ENCODE measurements at regions not wholly inside any gene's neighbourhood (a gene's known extent, or its start where the extent isn't known, plus 50 kb on each side); places are given as distances from the start of the nearest gene placed in this dataset.
"Not testable (repeated sequence)": the region's sequence is repeated elsewhere in the genome, so short reads cannot be mapped to it uniquely, and the experiment has no call there.

GRCh38 chr2:88924533-88924932, 233.1 kb downstream of the RPIA start:
- no peak for DNase-seq (ENCODE audit: low spot score)

GRCh38 chr2:88925770-88926462, 234.4 kb downstream of the RPIA start:
- no peak for DNase-seq (ENCODE audit: low spot score)

GRCh38 chr2:88927128-88927527, 235.7 kb downstream of the RPIA start:
- DNase-seq (ENCODE audit: low spot score) = no peak

GRCh38 chr2:88930659-88931058, 239.2 kb downstream of the RPIA start:
- DNase-seq (ENCODE audit: low spot score) = no peak

GRCh38 chr2:88932686-88933085, 241.2 kb downstream of the RPIA start:
- DNase-seq (ENCODE audit: low spot score) = peak; percentile 27

GRCh38 chr2:88933091-88933490, 241.6 kb downstream of the RPIA start:
- no peak for DNase-seq (ENCODE audit: low spot score)

GRCh38 chr2:88933980-88934379, 242.5 kb downstream of the RPIA start:
- DNase-seq (ENCODE audit: low spot score) = peak; percentile 53

GRCh38 chr2:88941178-88941577, 249.7 kb downstream of the RPIA start:
- peak; percentile 47 for DNase-seq (ENCODE audit: low spot score)

GRCh38 chr2:88942798-88943197, 251.3 kb downstream of the RPIA start:
- DNase-seq (ENCODE audit: low spot score) = no peak

GRCh38 chr2:88949336-88949735, 257.9 kb downstream of the RPIA start:
- no peak for DNase-seq (ENCODE audit: low spot score)

- DNase-seq (ENCODE audit: low spot score) = peak; percentile 4
Measured at GRCh38 chr2:88950010-88950409, 258.5 kb downstream of the RPIA start.

- no peak for DNase-seq (ENCODE audit: low spot score)
Measured at GRCh38 chr2:88955607-88956006, 264.1 kb downstream of the RPIA start.

- DNase-seq (ENCODE audit: low spot score) = no peak
Measured at GRCh38 chr2:88959480-88960204, 268.2 kb downstream of the RPIA start.

GRCh38 chr2:88961323-88961722, 269.9 kb downstream of the RPIA start:
- not testable (repeated sequence) for DNase-seq (ENCODE audit: low spot score)

GRCh38 chr2:88967844-88968243, 276.4 kb downstream of the RPIA start:
- DNase-seq (ENCODE audit: low spot score) = no peak

GRCh38 chr2:88978011-88978410, 286.5 kb downstream of the RPIA start:
- DNase-seq (ENCODE audit: low spot score) = not testable (repeated sequence)

- DNase-seq (ENCODE audit: low spot score) = not testable (repeated sequence)
Measured at GRCh38 chr2:88978446-88978845, 287.0 kb downstream of the RPIA start.

GRCh38 chr2:88984079-88984478, 292.6 kb downstream of the RPIA start:
- DNase-seq (ENCODE audit: low spot score) = not testable (repeated sequence)

- peak; percentile 29 for DNase-seq (ENCODE audit: low spot score)
Measured at GRCh38 chr2:88986721-88987330, 295.4 kb downstream of the RPIA start.

- not testable (repeated sequence) for DNase-seq (ENCODE audit: low spot score)
Measured at GRCh38 chr2:88988617-88989016, 297.1 kb downstream of the RPIA start.

GRCh38 chr2:88992819-88993218, 301.3 kb downstream of the RPIA start:
- DNase-seq (ENCODE audit: low spot score) = not testable (repeated sequence)

- not testable (repeated sequence) for DNase-seq (ENCODE audit: low spot score)
Measured at GRCh38 chr2:88994856-88995255, 303.4 kb downstream of the RPIA start.

GRCh38 chr2:88996588-88996987, 305.1 kb downstream of the RPIA start:
- not testable (repeated sequence) for DNase-seq (ENCODE audit: low spot score)

Data from kidney tubule cell (primary cell).